Activated CD4-positive, CD25-positive, alpha-beta regulatory T cell treated with anti-CD3 and anti-CD28 coated beads, Interleukin-2, amount 50 U/mL, for 24 hours (primary cell): ENCODE measurements at regions not wholly inside any gene's neighbourhood (a gene's known extent, or its start where the extent isn't known, plus 50 kb on each side); places are given as distances from the start of the nearest gene placed in this dataset.

Experiments used
- ATAC-seq, 2 donors: fragments of 150-1000 bp; cut with Tn5 transposase; one replicate each; pipeline ENCODE4 v1.10.0; 2021; ENCODE audit warnings: mild to moderate bottlenecking in 1 of 2, moderate library complexity in 1 of 2

DNA sequence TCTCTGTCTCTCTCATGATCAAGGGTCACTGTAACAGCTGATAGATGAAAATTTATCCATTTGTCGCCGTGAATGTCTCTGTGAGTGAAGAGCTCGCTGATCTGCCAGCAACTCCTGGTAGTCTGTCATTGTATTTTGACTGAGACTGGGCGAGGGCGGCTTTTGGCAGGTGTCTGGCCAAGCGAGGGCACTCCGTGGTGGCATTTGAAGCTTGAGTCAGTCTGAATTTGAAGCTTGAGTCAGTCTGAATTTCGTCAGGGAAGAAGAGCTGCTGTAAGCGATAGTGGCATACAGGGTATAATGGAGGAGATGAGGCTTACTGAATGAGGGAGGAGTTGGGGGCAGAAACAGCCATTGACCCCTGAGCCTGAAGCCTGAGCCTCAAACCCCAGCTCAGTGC lies 56.8 kb upstream of the FAM181A start:
- ATAC-seq, result no peak

DNA sequence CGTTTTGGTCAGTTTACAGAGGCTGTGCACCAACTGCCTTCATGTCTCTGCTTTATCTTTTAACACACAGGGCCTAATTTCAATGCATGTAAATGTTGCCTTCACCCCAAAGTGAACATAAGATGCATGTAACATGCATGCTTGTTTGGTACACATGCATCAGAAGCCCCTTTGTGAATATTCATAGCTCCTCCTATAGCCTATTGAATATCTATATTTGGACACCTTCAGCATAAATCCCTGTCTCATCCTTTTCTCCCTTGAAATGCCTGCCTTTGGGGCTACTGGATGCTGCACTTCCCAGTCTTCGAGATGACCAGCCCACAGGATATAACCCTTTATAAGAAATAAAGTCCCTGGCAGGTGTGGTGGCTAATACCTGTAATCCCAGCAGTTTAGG lies 57.7 kb upstream of the FAM181A start:
- ATAC-seq, result no peak

DNA sequence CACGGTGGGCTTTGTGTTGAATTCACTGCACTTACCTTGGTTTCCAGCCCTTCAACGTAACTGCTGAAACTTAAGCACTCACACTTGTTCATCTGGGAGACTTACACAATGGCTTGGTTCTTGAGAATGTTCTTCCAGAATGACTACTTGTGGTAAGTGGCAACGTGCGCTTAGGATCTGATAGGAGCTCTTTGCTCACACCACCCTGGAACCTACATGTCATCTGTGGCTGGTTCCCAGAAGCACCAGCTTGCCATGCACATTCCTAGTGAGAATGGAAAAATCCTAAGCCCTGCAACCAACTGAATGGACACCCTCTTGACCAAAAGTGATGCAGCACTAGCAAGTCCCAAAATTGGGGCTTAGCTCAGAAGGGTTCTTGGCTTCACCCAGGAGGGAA lies 59.0 kb upstream of the FAM181A start:
- ATAC-seq, result no peak

DNA sequence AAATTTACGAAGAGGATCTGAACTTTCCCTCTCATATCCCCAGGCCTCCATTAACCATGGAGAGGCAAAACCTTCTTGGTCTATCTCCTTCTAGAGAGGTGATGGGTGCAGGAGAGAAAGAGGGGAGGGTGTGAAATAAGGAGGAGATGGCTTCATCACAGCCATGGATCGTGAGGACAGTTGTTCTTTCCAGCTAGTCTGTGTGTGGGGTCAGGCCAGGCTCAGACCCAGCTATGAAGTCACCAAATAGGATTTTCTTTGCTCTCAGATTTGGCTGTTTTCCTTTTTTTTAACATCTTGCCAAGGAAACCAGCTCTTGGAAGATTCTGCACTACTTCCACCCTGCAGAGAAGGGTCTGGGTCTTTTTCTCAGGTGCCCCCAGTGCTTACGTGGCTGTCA lies 64.9 kb upstream of the FAM181A start:
- ATAC-seq, result no peak

DNA sequence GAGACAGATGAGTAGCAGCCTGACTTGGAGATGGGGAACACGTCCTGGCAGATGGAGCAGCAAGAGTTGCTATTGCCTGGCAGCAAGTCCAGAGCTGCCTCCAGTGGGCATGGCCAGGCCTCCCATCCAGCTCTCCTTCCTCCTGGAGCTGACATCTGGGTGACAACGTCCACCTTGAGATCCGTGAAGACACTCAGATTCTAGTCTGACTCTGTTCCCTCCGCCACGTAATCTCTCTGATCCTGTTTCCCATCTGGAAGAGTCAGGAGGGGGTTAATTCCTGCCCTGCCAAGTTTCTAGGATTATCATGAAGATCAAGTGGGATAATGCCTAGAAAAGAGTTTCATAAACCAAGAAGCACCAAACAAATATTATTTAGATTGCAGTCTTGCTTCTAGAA lies 65.3 kb upstream of the FAM181A start:
- no peak for ATAC-seq

DNA sequence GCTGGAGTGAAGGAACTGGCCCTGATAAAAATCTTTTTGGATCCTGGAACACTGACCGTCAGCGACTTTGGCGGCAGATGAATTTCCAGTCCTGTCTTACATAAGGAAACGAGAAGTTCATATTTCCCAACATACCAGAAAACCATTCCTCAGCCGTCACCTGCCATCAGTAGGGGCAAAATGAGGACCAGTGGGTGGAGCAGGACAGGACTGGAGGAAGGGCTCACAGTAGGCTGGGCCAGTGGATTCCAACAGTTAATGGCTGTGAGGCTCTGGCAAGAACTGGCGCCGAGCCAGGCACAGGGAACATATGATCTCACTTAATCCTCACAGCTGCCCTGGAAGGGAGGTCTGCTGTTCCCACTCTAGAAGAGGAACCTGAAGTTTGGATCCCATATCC lies 67.2 kb upstream of the FAM181A start:
- no peak for ATAC-seq

DNA sequence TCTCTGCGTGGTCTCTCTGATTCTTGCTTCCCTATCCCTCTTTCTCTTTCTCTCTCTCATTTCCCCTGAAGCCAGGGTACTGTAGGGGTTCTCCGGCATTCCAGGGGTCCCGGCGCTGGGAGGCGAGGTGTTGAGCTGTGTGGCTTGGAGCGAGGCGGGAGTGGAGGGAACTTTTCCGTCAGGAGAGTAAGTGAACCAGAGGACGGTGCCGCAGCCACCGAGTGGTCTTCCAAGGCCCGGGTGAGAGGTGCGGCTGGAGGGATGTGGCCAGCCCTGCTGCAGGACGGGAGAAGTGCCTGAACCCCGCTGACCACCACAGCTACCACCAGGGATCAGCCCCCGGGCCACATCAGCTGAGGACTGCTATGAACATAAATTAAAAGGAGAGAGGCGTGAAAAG lies 68.2 kb upstream of the FAM181A start:
- no peak for ATAC-seq

DNA sequence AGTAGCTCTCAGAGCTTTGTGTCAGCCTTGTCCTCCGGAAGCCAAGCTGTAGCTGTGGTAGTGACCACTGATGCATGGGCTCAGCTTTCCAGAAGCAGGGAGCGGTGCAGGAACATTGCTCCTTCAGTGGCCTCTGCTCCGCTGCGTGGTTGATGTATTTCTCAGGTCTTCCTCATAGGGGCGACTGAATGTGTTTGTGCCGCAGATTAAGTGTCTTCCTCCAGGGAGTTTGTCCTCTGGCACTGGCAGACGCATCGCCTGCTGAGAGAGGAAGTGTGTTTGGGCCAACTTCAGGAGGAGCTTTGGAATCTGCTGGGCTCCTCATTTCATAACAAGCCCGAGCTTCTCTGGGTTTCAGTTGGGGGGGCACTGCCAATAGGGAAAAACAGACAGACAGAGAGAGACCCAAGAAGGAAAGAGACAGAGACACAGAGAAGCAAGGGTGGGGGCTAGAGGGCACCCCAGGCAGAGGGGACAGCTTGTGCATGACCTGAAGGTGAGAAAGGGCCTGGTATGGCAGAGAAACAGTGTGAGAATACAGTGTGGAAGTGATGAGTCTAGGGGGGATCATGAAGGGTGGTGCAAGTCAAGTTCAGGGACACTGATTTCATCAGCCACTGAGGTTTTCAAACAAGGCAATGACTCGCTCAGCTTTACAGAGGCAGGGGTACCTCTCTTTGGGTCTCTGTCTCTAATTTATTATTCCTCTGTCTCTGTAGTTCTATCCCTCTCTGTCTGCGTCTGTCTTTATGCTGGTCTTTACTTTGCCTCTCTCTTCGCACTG lies 69.4 kb upstream of the PRIMA1 start:
- peak in 1 of 2 donors; percentile 13 for ATAC-seq

DNA sequence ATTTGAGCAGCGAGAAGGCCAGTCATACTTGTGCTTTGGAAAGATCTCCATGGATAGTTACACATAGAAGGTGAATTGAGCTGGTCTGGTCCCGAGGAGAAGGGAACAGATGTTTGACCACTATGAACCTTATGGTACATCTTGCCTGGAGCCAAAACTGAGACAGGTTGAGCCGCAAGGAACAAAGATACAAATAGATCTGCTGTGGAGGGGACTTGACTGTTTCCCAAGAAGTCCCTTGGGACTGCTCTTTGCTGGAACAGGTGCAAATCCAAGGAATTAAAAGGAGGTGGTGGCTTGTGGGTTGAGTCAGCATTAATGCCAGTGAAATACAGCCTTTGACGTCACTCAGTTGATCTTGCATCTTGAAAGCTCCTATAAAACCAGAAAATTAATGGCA lies 68.8 kb upstream of the PRIMA1 start:
- no peak for ATAC-seq

DNA sequence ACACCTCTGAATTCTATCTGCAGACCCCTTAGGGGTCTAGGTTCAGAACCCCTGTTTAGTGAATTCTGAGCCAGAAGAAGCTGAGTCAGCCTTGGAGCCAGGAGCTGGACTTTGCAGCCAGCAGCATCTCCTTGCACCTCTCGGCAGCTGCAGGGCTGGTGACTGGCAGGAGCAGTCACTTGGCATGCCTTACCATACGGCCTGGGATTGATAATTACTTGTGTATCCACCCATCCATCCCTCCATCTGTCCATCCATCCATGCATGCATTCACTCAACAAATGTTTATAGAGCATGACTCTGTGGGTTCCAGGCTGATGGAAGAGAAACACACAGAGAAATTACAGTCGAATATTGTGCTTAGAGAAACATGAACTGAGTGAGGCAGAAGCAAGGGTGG lies 67.5 kb upstream of the PRIMA1 start:
- no peak for ATAC-seq

DNA sequence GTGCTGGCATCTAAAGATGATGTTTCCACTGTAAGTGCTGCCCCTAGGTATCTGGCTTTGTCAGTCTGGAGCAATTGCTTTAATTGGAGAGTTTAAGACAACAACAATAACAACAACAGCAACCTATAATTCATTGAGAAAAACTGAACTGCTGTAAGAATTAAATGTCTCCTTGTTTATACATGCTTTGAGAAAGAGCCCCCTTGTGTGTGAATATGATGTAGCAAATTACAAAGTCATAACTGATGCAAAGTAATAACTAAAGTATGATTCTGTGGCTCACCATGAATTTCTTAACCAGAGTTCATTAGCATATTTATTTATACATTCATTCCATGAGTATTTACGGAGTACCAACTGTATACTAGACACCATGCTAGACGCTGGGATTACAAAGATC lies 59.2 kb upstream of the PRIMA1 start:
- ATAC-seq, result peak in 1 of 2 donors; percentile 17

DNA sequence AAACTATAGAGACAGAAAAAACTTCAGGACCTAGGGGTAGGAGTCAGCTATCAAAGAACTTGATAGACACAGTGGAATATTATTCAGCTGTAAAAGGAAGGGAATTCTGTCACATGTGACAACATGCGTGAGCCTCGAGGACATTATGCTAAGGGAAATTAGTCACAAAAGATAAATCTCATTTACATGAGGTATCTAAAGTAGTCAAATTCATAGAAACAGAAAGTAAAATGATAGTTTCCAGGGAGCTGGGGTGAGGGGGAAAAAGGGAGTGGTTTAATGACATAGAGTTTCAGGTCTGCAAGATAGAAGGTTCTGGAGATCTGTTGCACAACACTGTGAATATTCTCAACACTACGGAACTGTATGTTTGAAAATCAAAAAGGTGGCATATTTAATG lies 50.0 kb upstream of the PRIMA1 start:
- peak; percentile 30 to 35 for ATAC-seq
